Body of pancreas (tissue), 4 donors: ENCODE measurements at regions not wholly inside any gene's neighbourhood (a gene's known extent, or its start where the extent isn't known, plus 50 kb on each side); places are given as distances from the start of the nearest gene placed in this dataset.

Experiments used
- ATAC-seq: fragments of 150-250 bp; one replicate; pipeline ENCODE4 v1.9.1; 2016
- DNase-seq, 4 donors: peaks; one replicate each; pipeline ENCODE4 v3.0.0-alpha.2; 2019
- H3K27ac ChIP-seq, 4 donors: fragments of 200-600 bp; sonication (generic); 1 replicate in 3 of 4; 2 replicates in 1 of 4; pipeline versions ENCODE4 v1.5.1 to v1.6.1; 2016 to 2019; ENCODE audit warnings: mild to moderate bottlenecking in 1 of 4, mixed read lengths in 1 of 4, moderate library complexity in 1 of 4
- H3K27me3 ChIP-seq, 2 donors: fragments of 200-600 bp; sonication (generic); one replicate each; pipeline ENCODE4 v1.6.0; 2016; ENCODE audit warnings: mild to moderate bottlenecking in 1 of 2
- H3K36me3 ChIP-seq, 2 donors: fragments of 200-600 bp; sonication (generic); replicated peaks in 1 of 2; 2 replicates each; pipeline ENCODE4 v1.5.1; 2016; ENCODE audit warnings: low read depth in 2 of 2; ENCODE audit not compliant: insufficient read depth in 1 of 2
- H3K4me1 ChIP-seq: fragments of 200-600 bp; sonication (generic); one replicate; pipeline ENCODE4 v1.6.0; 2016
- H3K4me3 ChIP-seq, 2 donors: fragments of 200-600 bp; sonication (generic); 1 replicate in 1 of 2; 2 replicates in 1 of 2; pipeline ENCODE4 v1.5.1; 2016 to 2019
- H3K9me3 ChIP-seq, 3 donors: fragments of 200-600 bp; sonication (generic); 1 replicate in 2 of 3; 2 replicates in 1 of 3; pipeline ENCODE4 v1.5.1; 2016
- CTCF ChIP-seq, 7 experiments: fragments of 450-650 bp in 4 of 7; fragments of 200-600 bp in 3 of 7; sonication (generic) in 3 of 7; IDR thresholded peaks; one replicate each; pipeline ENCODE4 v1.5.1; 2016 to 2019; ENCODE audit warnings: antibody characterized with exemption in 7 of 7
- POLR2A ChIP-seq, 3 donors: fragments of 450-650 bp; IDR thresholded peaks; one replicate each; pipeline ENCODE4 v1.6.1; 2016; ENCODE audit warnings: antibody characterized with exemption in 3 of 3, mild to moderate bottlenecking in 2 of 3
- WGBS, 2 donors: methylation state at CpG; one replicate each; pipeline ENCODE4 v1.1.5; 2017; 5-methylcytosine and 5-hydroxymethylcytosine counted together
- intact Hi-C: fragments of 100-400 bp; cut with DNase I; formaldehyde crosslinking; loops from one replicate; pipeline ENCODE4 v1.15.1; 2023

GRCh38 chr22:49025791-49026493 lies 801.7 kb downstream of the BRD1 start:
- Histone ChIP-seq H3K4me1 (no peaks in the 10 kb centered on the region), H3K27me3 (no peaks in the 10 kb centered on the region), H3K4me3 (no peak overlapping the region), H3K36me3 (no peaks in the 10 kb centered on the region), H3K9me3 (no peaks in the 10 kb centered on the region), H3K27ac (no peak overlapping the region)
- no peak for TF ChIP-seq CTCF (IDR thresholded peaks at IDR 0.05)
- no peak for TF ChIP-seq POLR2A (IDR thresholded peaks at IDR 0.05)
- DNase-seq: no peak
- ATAC-seq: no peak
- intact Hi-C loops: no loop called here
- WGBS, 2 donors: 32 to 39% methylated on average over 11 to 14 of the region's 17 CpGs

- no peaks in the 10 kb centered on the region for H3K27me3 ChIP-seq
- TF ChIP-seq CTCF (IDR thresholded peaks at IDR 0.05) (no peak), POLR2A (IDR thresholded peaks at IDR 0.05) (no peak)
- intact Hi-C loops: no loop called here
- no peak overlapping the region for H3K27ac ChIP-seq
- no peaks in the 10 kb centered on the region for H3K36me3 ChIP-seq
- no peak overlapping the region for H3K4me3 ChIP-seq
- DNase-seq (no peak), ATAC-seq (no peak)
- WGBS, 2 donors: 58 to 67% methylated on average over 5 to 17 of the region's 17 CpGs
- H3K4me1 ChIP-seq: no peaks in the 10 kb centered on the region
- no peaks in the 10 kb centered on the region for H3K9me3 ChIP-seq
Observed at GRCh38 chr22:49024775-49025440, 802.8 kb downstream of the BRD1 start.

- ATAC-seq (no peak), DNase-seq (peak in 1 of 4 donors; percentile 2)
- Histone ChIP-seq H3K36me3 (no peaks in the 10 kb centered on the region), H3K4me1 (no peaks in the 10 kb centered on the region), H3K27ac (no peak overlapping the region), H3K27me3 (no peaks in the 10 kb centered on the region), H3K4me3 (no peak overlapping the region), H3K9me3 (no peaks in the 10 kb centered on the region)
- WGBS, 2 donors: 51 to 73% methylated on average over 28 to 31 of the region's 38 CpGs
- intact Hi-C loops: no loop called here
- TF ChIP-seq POLR2A (IDR thresholded peaks at IDR 0.05): no peak
- TF ChIP-seq CTCF (IDR thresholded peaks at IDR 0.05): no peak
Observed at GRCh38 chr22:49023879-49024774, 803.5 kb downstream of the BRD1 start.

- DNase-seq (peak in 1 of 4 donors; percentile 8), ATAC-seq (no peak)
- no peak overlapping the region for H3K4me3 ChIP-seq
- no peaks in the 10 kb centered on the region for H3K4me1 ChIP-seq
- H3K9me3 ChIP-seq: no peaks in the 10 kb centered on the region
- TF ChIP-seq CTCF (IDR thresholded peaks at IDR 0.05) (no peak), POLR2A (IDR thresholded peaks at IDR 0.05) (no peak)
- no peaks in the 10 kb centered on the region for H3K36me3 ChIP-seq
- 49 to 55% methylated on average over 18 to 21 of the region's 22 CpGs for WGBS, 2 donors
- no peak overlapping the region for H3K27ac ChIP-seq
- H3K27me3 ChIP-seq: no peaks in the 10 kb centered on the region
- intact Hi-C loops: no loop called here
Observed at GRCh38 chr22:49023161-49023878, 804.4 kb downstream of the BRD1 start.
